ENCODE measurements at regions not wholly inside any gene's neighbourhood (a gene's known extent, or its start where the extent isn't known, plus 50 kb on each side); places are given as distances from the start of the nearest gene placed in this dataset.

DNA sequence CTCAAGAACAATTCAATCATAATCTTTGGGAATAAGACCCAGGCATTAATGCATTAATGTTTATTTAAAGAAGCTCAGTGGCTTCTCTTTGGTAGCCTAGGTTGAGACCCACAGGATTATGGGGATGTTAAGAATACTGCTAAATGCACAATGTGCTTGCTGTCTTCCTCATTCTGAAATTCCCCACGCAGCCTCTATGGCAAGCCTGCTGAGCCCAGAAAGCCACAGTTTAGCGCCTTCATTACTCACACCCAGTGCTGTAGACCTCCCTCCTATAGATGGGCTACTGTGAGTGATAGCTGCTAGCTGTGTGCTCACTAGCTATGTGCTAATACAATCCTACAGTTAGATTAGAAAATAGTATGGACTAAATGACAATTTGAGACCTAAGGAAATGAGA lies 90.6 kb downstream of the TNFSF13B start:
- no peak overlapping the region for H3K4me3 ChIP-seq
- peaks cover 14% of the 10 kb centered on the region for H3K27me3 ChIP-seq
- H3K4me1 ChIP-seq, result no peaks in the 10 kb centered on the region
- no peaks in the 10 kb centered on the region for H3K36me3 ChIP-seq
- WGBS, 2 donors (ENCODE audit: low coverage in 1 of 2), result 42 to 94% methylated on average over 2 of the region's 2 CpGs
- TF ChIP-seq EP300 (IDR thresholded peaks at IDR 0.05) (no peak), POLR2A (IDR thresholded peaks at IDR 0.05) (no peak), POLR2AphosphoS5 (IDR thresholded peaks at IDR 0.05) (no peak)
- TF ChIP-seq, protein P1, sequence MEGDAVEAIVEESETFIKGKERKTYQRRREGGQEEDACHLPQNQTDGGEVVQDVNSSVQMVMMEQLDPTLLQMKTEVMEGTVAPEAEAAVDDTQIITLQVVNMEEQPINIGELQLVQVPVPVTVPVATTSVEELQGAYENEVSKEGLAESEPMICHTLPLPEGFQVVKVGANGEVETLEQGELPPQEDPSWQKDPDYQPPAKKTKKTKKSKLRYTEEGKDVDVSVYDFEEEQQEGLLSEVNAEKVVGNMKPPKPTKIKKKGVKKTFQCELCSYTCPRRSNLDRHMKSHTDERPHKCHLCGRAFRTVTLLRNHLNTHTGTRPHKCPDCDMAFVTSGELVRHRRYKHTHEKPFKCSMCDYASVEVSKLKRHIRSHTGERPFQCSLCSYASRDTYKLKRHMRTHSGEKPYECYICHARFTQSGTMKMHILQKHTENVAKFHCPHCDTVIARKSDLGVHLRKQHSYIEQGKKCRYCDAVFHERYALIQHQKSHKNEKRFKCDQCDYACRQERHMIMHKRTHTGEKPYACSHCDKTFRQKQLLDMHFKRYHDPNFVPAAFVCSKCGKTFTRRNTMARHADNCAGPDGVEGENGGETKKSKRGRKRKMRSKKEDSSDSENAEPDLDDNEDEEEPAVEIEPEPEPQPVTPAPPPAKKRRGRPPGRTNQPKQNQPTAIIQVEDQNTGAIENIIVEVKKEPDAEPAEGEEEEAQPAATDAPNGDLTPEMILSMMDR (IDR thresholded peaks at IDR 0.05), result no peak
- H3K9me3 ChIP-seq, result no peaks in the 10 kb centered on the region
- no peak overlapping the region for H3K27ac ChIP-seq
- no peak for ATAC-seq

DNA sequence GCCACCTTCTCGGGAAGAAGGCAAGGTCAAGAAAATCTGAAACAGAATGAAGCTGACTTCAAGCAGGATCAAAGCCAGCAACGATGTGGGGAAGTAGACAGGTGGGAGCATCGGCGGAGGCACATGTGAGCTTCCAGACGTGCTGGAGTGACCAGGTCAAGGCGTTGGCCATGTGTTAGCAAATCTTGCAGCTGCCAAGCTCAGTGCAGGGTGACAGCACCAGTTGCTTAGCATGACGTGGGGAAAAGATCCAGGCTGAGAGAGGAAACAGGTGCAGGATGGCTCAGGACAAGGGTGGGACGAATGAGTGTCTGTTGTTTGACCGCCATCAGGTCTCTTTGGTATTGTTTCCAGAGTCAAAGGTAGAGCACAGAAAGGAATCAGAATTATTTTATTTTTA lies 92.3 kb downstream of the TNFSF13B start:
- no peaks in the 10 kb centered on the region for H3K9me3 ChIP-seq
- H3K4me1 ChIP-seq, result no peaks in the 10 kb centered on the region
- peak; percentile 39 for ATAC-seq
- H3K27ac ChIP-seq, result no peak overlapping the region
- TF ChIP-seq POLR2AphosphoS5 (IDR thresholded peaks at IDR 0.05), result no peak
- no peak for TF ChIP-seq POLR2A (IDR thresholded peaks at IDR 0.05)
- TF ChIP-seq, protein P1 (IDR thresholded peaks at IDR 0.05), result no peak
- TF ChIP-seq EP300 (IDR thresholded peaks at IDR 0.05), result no peak
- H3K27me3 ChIP-seq, result peaks cover 19% of the 10 kb centered on the region
- no peaks in the 10 kb centered on the region for H3K36me3 ChIP-seq
- WGBS, 2 donors (ENCODE audit: low coverage in 1 of 2), result 33 to 48% methylated on average over 9 of the region's 9 CpGs
- no peak overlapping the region for H3K4me3 ChIP-seq

DNA sequence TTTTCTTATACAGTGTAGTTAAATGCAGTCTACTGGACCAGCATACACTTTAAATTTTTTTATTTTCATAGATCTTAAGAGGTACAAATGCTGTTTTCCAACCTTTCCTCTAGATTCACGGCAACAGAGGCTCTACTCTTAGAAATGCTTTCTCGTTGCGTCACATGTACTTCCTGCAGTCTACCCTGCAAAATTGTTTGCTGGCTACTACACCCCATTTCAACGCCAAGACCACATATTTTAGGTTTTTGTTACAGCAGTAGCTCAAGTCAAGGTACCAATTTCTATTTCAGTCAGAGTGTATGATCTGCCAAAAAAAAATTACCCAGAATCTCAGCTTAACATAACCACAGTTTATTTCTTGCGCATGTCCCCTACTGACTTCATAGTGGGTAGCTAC lies 94.1 kb downstream of the TNFSF13B start:
- WGBS, 2 donors (ENCODE audit: low coverage in 1 of 2), result 81% methylated on average over 5 of the region's 5 CpGs
- ATAC-seq, result no peak
- H3K4me1 ChIP-seq, result no peaks in the 10 kb centered on the region
- no peaks in the 10 kb centered on the region for H3K36me3 ChIP-seq
- TF ChIP-seq, protein P1 (IDR thresholded peaks at IDR 0.05), result no peak
- TF ChIP-seq EP300 (IDR thresholded peaks at IDR 0.05), result no peak
- TF ChIP-seq POLR2A (IDR thresholded peaks at IDR 0.05), result no peak
- no peak for TF ChIP-seq POLR2AphosphoS5 (IDR thresholded peaks at IDR 0.05)
- no peak overlapping the region for H3K27ac ChIP-seq
- no peaks in the 10 kb centered on the region for H3K9me3 ChIP-seq
- H3K27me3 ChIP-seq, result peaks cover 19% of the 10 kb centered on the region
- no peak overlapping the region for H3K4me3 ChIP-seq

DNA sequence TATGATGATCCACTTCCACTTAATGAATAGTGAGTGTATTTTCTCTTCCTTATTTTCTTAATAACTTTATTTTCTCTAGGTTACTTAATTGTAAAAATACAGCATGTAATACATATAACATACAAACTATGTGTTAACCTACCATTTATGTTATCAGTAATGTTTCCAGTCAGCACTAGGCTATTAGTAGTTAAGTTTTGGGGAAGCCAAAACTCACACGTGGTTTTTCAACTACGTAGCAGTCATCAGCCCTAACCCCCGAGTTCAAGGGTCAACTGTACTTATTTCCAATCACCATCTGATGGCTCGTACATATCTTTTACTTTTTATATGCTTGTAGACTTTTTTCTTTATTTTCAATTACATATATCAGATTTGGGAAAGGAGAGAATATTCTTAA lies 95.7 kb downstream of the TNFSF13B start:
- TF ChIP-seq POLR2A (IDR thresholded peaks at IDR 0.05) (no peak), POLR2AphosphoS5 (IDR thresholded peaks at IDR 0.05) (no peak), EP300 (IDR thresholded peaks at IDR 0.05) (no peak)
- TF ChIP-seq, protein P1 (IDR thresholded peaks at IDR 0.05), result no peak
- Histone ChIP-seq H3K27me3 (peaks cover 19% of the 10 kb centered on the region), H3K36me3 (no peaks in the 10 kb centered on the region), H3K9me3 (no peaks in the 10 kb centered on the region), H3K27ac (no peak overlapping the region), H3K4me1 (no peaks in the 10 kb centered on the region), H3K4me3 (no peak overlapping the region)
- no peak for ATAC-seq
- WGBS, 2 donors (ENCODE audit: low coverage in 1 of 2), result 50 to 69% methylated on average over 4 of the region's 4 CpGs

DNA sequence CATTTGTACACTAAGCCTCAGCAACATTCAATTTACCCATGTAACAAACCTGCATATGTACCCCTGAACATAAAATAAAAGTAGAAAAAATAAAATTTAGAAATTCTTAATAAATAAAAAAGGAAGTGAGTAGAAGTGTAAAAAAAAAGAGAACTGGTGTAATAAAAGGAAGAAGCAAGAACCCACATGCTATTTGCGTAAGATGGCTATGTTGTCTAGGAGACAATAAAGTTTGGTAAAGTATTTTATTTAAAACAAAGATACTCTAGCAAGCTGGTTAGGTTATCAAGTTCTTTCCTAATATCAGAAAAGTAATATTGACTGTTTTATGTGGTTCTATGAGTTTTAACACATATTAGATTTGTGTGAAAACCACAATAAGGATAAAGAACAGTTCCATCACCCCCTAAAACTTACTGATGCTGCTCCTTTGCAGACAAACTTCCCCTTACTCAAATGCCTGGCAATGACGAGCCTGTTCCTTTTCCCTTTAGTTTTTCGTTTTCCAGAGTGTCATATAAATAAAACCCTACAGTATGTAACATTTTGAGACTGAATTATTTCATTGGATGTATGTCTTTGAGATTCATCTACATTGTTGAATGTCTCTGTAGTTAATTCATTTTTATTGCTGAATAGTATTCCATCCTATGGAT lies 98.9 kb downstream of the TNFSF13B start:
- no peak for ATAC-seq
- WGBS, 2 donors (ENCODE audit: low coverage in 1 of 2), result 63 to 65% methylated on average over 3 of the region's 3 CpGs

More for the DNA sequence above, 98.9 kb downstream of the TNFSF13B start:
- TF ChIP-seq POLR2AphosphoS5 (IDR thresholded peaks at IDR 0.05) (no peak), EP300 (IDR thresholded peaks at IDR 0.05) (no peak), POLR2A (IDR thresholded peaks at IDR 0.05) (no peak)
- TF ChIP-seq, protein P1 (IDR thresholded peaks at IDR 0.05), result no peak
- H3K9me3 ChIP-seq, result no peaks in the 10 kb centered on the region
- no peaks in the 10 kb centered on the region for H3K36me3 ChIP-seq
- no peaks in the 10 kb centered on the region for H3K4me1 ChIP-seq
- H3K27ac ChIP-seq, result no peak overlapping the region
- no peak overlapping the region for H3K4me3 ChIP-seq
- H3K27me3 ChIP-seq, result peaks cover 5% of the 10 kb centered on the region

Measured in gastroesophageal sphincter (tissue), 4 donors.